Left hindlimb (tissue), 1 donor: ENCODE measurements at regions not wholly inside any gene's neighbourhood (a gene's known extent, or its start where the extent isn't known, plus 50 kb on each side); places are given as distances from the start of the nearest gene placed in this dataset.
"Not testable (repeated sequence)": the region's sequence is repeated elsewhere in the genome, so short reads cannot be mapped to it uniquely, and the experiment has no call there.

Experiments used
- DNase-seq: peaks from one replicate; pipeline ENCODE4 v3.0.0-alpha.2; 2018

DNA sequence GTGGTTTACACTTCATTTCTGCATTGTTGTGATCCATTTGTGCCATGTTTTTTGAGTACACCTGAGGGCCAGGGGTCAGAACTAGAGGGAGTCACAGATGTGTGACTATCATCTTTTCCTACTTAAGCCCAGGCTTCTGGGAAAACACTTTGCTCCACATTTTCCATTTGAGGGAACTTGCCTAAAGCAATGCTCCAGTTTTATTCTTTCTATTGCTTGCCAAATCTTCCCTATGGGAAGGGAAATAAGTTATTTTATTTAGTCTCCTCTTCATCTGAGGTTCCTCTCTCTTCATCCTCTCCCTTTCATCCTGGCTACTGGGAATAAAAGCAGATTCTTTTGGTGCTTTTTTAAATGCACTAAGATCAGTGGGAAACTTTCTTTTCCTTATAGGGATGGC is 179.9 kb upstream of the PRSS58 start:
- DNase-seq = no peak

DNA sequence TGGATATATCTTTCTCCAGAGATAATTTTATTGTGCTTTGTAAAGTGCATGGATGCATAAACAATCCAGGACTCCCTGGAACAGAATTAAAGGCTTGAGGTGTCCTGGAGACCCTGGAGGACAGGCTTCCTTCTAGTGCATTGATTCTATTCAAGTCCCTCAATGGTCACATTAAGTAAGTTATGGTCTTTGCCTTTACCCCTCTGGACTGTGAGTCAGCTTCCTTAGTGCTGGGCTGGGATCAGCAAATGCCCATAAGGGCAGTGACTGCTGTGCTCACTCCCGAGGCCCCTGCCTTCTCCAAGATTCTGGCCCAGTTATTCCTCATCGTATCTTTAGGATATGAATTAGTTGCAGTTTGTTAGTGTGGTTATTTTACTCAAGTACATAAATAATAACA is 178.7 kb upstream of the PRSS58 start:
- DNase-seq = no peak

DNA sequence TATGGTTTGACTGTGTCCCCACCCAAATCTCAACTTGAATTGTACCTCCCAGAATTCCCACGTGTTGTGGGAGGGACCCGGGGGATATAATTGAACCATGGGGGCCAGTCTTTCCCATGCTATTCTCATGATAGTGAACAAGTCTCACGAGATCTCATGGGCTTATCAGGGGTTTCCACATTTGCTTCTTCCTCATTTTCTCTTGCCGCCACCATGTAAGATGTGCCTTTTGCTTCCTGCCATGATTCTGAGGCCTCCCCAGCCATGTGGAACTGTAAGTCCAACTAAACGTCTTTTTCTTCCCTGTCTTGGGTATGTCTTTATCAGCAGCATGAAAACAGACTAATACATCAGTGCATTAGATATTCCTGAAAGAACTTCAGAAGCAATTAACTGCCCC is 177.7 kb upstream of the PRSS58 start:
- DNase-seq = not testable (repeated sequence)

DNA sequence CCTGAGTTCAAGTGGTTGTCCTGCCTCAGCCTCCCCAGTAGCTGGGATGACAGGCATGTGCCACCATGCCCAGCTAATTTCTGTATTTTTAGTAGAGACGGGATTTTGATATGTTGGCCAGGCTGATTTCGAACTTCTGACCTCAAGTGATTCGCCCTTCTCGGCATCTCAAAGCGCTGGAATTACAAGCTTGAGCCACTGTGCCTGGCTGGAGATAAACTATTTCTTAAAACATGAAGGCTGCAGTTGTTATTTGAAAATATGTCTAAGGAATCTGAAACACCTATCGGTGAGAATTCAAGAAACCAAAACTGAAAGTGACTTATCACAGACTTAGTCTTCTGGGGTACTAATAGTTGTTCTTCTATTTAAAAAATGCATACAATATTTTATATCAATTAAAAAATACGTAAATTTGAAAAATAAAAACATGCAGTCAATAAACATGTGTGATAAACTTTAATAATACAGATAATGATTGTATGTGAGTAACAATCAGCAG is 176.9 kb upstream of the PRSS58 start:
- DNase-seq = no peak

DNA sequence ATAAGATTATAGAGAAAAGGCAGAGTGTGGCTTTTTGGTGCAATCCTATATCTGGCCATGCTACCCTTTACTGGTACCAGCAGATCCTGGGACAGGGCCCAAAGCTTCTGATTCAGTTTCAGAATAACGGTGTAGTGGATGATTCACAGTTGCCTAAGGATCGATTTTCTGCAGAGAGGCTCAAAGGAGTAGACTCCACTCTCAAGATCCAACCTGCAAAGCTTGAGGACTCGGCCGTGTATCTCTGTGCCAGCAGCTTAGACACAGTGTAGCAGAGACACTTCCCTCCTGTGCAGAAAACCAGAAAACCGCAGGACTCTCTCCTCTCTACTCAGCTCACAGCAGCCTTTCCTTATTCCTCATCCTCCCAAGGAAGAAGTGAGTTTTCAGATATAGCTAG is 176.3 kb upstream of the PRSS58 start:
- DNase-seq = not testable (repeated sequence)

DNA sequence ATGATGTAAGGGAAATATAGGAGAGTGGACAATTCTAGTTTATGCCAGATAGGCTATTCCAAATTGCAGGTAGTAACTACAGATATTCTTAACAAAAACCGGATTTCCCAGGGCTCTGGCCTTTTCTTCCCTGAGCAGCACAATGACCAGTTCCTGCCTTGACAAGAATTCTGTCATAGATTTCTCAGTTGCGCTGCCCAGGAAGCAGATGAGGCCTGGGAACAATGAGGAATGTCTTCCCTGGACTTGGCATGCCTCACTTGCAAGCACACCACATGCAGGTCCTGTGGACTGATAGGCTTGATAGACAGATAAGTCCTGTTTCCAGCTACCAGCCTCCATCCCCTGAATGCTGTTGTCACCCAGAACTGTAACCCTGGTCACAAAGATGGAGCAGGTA is 174.5 kb upstream of the PRSS58 start:
- no peak for DNase-seq

DNA sequence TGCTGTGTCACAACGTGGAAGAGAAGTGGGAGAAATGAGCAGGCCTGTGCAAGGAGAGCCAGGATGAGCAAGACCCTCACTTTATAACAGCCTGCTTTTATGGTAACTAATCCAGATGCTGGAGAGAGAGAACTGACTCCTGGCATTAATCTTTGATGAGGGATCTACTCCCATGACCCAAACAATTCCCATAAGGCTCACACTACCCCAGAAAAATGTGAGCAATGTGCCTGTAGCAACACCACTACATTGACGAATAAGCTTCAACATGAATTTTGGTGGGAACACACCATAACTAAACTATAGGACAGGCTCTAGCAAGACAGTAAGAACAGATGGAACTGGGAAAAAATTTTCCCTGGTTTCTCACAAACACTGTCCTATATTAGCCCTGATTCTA is 173.6 kb upstream of the PRSS58 start:
- DNase-seq = no peak

DNA sequence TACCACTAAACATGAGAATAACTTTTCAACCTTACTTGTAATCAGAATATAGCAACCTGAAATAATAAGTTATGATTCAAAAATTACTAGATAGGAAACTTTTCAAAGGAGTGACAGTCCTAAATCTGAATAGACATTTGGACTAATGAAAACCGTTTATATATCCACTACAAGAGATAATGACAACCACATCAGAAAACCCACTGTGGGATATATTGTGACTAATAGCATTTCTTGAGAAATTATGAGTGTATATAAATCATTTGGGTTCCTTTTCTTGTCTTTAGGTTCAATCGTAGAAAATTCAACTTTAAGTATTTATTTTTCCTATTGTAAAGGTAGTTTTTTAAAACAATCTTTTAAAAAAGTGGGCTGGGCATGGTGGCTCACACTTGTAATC is 170.2 kb upstream of the PRSS58 start:
- no peak for DNase-seq

DNA sequence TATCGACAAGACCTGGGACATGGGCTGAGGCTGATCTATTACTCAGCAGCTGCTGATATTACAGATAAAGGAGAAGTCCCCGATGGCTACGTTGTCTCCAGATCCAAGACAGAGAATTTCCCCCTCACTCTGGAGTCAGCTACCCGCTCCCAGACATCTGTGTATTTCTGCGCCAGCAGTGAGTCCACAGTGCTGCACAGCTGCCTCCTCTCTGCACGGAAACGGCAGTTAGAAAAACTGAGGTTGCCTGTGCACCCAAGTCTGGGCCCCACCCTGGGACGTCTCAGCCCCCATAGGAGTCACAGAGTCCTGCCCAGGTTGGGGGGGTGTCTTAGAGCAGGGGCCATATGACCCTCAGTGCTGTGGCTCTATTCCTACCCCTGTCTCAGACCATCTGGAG is 167.4 kb upstream of the PRSS58 start:
- DNase-seq = no peak

DNA sequence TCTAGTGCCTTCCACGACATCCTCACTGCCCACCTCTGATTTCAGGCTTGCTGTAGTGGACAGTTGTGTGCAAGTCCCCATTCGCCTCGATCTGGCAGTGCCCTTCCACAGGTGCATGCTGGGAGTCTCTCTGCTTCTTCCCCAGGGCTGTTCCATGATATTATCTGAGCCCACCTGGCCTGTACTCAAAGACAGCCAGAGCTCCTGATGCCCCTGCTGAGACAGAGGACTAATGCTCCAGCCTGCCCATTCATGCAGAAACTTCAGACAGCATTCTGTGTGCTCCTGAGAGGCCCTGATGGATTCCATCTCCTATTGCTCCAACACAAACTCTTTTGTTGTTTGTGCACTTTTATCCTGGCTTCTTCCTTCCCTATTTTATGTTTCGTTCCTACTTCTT is 164.8 kb upstream of the PRSS58 start:
- no peak for DNase-seq

DNA sequence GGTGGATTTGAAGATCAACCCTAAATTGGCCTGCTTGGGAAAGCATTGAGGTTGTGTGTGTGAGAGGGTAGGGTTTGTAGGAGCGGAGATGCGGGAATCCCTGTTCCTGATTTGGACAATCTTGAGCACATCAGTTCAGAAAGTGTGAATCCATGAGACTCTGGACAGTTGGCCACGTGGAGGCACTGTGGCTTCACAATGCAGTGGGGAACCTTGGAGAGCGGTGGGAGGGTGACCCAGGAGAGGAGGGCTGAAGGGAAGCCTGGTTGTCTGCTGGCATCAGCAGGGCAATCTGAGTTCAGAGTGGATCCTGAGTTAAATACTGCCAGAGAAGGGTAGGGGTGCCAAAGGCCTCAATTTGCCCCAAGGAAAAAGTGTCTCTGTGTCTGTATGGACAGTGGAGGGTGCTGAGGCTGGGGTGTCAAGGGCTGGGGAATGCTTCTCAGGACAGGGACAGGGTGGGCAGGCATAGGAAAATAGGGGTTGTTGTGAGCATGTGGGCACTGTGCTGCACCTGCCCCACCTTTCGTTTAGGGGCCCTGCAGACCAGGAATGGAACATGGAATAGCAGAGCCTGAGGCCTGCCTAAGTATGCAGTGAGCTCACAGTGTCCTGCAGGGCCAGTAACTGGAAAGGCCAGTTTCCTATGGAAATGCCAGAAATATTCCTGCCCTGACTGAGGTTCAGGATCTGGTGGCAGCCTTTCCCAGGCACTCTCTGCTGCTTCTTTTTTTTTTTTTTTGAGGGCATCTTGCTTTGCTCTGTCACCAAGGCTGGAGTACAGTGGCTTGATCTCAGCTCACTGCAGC is 162.9 kb upstream of the PRSS58 start:
- no peak for DNase-seq

DNA sequence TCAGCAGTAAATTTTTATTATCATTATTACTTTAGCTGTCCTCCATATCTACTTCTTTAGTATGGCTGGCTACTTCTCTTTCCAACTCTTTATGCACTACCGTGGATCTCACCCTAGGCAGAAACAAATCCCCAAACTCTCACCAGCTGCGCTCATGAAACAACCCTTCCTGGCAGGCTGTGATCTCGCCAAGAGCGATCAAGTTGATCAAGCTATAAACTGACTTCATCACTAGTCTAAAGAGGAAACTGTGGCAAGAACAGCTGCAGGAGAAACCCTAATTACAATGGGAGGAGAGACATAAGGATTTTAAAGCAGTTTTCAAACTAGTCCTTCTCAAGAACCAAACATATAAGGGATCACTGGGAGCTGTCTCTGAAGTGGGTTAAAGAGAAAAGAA is 160.5 kb upstream of the PRSS58 start:
- no peak for DNase-seq

DNA sequence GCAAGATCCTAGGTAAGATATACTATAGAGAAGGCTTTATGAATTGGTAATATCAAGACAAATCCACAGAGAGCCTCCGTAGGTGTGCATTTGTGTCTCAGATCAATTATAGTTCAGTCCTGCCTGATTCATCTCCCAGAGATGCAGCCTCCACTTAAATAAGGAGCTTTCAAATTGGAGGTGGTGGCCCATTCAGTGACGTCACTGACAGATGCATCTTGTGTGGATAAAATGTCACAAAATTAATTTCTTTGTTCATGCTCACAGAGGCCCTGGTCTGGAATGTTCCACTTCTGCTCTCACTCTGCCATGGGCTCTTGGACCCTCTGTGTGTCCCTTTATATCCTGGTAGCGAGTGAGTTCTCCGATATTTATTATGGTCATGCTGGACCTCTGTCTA is 157.1 kb upstream of the PRSS58 start:
- no peak for DNase-seq

DNA sequence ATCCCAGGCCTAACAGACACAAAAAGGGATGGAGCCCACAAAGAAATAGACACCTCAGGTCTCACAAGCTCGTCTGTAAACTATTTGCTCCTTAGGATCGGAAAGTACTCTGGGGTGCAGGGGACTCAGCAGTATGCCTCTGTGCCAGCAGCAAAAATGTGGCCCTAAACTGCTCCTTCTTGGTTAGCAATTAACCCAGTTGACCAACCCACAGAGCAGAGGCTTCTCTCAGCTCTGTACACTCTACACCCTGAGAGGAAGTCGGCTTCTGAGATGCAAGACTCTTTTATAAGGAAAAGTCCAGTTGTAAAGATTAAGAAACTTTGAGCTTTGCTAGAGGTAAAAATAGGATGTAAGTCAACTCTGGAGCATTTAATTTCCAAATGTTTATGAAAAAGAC is 156.3 kb upstream of the PRSS58 start:
- no peak for DNase-seq

DNA sequence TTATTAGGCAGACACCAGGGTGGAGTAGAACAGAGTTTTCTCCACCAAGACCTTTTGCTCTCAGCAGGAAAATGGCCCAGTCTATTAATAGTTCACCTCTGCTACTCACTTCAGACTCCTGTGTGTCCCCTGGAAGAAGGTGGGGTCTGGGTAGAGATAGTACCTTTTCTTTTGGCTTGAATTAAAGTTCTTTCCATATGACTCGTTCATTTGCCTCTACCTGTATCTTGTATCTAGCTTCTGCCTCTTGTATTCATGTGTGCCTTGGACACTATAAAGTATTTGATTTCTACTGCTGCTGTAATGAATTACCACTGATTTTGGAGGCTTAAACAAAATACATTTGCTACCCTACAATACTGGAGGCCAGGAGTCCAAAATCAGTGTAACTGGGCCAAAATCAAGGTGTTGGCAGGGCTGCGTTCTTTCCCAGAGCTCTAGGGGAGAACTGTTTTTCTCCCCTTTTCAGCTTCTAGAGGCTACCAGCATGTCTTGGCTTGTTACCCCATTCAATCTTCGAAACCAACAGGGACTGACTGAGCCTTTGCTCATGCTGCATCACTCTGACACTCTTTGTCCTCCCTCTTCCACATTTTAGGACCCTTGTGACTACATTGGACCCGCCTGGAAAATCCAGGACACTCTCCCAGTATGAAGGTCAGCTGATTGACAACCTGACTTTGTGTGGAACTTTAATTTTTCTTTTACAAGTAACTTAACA is 155.6 kb upstream of the PRSS58 start:
- no peak for DNase-seq

DNA sequence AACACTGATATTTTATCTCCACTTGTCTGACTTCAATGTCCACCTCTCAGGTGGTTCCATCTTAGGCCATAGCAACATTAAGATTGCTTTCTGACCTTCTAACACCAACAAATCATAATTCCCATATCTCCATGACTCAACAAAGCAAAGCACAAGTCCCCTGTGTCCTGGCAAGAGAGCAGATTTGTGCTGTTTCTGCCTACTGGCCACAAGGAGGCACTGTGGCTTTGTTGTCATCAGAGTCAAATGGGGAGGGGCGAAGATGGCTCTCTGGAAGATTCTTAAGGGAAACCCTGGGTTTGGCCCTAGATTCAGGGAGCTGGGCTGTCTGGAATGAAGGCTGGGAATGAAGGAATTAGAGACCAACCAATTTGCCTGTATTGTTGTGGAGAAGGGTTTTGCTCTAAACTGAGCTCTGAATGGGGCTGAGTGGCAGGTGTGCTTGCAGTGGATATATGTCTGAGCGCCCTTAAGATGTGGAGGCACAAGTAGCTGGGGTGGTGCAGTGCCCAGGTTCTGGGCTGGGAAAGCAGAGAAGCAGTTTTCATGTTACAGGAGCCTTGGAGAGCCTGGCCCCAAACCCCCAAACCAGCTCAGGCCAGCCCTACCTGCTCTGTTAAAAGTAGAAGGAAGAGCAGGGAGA is 154.8 kb upstream of the PRSS58 start:
- no peak for DNase-seq

DNA sequence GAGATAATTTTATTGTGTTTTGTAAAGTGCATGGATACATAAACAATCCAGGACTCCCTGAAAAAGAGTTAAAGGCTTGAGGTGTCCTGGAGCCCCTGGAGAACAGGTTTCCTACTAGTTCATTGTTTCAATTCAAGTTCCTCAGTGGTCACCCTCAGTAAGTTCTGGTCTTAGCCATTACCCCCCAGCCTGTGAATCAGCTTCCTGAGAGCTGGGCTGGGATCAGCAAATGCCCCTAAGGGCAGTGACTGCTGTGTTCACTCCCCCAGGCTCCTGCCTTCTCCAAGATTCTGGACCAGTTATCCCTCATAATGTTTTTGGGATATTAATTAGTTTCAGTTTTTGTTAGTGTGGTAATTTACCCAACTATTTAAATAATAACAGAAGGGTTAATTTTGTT is 151.6 kb upstream of the PRSS58 start:
- DNase-seq = no peak

DNA sequence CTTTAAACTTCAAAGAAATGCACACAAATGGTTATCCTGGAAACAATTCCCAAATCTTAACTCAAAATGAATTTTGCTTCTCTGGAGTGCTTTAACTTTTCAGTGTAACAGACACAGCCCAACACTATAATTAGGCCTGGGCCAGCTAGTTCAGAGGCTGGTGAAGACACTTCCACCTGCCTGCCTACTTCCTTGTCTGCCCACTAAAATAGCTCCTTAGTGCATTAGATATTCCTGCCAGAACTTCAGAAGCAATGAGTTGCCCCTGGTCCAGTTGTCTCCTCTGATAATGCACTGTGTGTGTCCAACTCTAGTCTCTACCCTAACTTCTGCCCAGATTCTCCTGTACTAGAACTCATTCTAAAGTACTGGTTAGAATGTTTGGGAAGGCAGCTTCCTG is 150.9 kb upstream of the PRSS58 start:
- DNase-seq = no peak

DNA sequence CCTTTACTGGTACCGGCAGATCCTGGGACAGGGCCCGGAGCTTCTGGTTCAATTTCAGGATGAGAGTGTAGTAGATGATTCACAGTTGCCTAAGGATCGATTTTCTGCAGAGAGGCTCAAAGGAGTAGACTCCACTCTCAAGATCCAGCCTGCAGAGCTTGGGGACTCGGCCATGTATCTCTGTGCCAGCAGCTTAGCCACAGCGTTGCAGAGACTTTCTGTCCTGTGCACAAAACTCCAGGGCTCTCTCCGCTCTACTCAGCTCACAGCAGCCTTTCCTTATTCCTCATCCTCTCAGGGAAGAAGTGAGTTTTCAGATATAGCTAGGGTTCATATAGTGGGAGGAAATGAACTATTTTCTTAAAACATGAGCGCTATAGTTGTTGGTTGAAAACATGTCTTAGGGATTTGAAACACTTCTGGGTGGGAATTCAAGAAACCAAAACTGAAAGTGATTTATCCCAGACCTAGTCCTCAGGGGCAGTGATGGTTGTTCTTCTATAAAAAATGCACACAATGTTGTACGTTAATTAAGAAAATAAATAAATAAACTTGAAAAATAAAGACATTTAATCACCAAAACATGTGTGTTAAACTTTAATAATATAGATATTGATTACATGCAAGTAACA is 150.2 kb upstream of the PRSS58 start:
- DNase-seq = no peak

DNA sequence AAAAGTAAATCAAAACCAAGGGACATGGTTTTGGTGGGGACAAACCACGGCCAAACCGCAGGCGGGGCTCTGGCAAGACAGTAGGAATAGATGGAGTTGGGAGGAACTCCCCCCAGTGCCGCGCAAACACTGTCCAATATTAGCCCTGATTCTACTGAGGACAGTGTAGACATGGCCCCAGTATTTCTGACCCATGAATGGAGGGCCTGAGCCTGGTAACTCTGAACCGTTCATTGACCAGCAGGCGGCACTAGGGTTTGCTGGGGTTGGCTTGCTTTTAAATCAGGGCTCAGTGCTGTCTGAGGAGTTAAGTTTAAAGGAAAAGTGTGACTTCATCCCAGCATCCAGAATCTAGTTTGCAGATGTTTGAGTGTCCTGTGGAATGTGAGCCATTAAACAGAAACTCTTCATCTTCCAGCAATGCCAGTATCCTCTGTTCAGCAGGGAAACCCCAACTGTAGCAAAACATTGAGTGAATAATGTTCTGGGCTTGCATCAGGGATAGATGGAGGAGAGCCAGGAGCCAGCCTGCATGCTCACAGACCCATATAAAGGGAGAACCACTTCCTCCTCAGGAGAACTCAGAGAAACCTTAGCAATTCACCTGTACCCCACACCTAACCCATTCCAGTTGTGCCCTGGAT is 147.4 kb upstream of the PRSS58 start:
- no peak for DNase-seq

DNA sequence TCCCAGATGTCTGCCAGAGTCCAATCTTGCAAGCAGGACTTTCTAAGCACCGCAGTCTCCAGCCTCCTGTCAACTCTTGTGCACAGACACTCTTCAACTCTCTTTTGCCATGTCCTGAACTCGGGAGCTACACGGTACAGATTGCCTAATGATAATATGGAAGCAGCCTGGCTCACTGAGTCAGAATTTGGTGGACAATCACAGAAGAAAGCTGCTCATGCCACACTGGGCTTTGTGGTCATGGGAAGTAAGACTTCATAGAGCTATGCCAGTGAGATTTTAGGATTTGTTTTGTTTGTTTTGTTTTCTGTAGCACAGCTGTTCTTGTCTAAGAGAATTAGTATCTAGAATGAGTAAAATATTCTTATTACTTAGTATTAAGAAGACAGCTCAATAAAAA is 144.1 kb upstream of the PRSS58 start:
- no peak for DNase-seq

DNA sequence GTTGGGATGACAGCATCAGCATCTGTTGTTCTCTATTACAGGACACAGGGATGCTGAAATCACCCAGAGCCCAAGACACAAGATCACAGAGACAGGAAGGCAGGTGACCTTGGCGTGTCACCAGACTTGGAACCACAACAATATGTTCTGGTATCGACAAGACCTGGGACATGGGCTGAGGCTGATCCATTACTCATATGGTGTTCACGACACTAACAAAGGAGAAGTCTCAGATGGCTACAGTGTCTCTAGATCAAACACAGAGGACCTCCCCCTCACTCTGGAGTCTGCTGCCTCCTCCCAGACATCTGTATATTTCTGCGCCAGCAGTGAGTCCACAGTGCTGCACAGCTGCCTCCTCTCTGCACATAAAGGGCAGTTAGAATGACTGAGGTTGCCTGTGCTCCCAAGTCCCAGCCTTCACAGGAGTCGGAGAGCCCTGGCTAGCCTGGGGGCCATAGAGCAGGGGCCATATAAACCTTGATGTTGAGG is 142.2 kb upstream of the PRSS58 start:
- no peak for DNase-seq
